HEK293T (cell line): ENCODE measurements at regions not wholly inside any gene's neighbourhood (a gene's known extent, or its start where the extent isn't known, plus 50 kb on each side); places are given as distances from the start of the nearest gene placed in this dataset.

Experiments used
- ARNT ChIP-seq: fragments of 450-650 bp; IDR thresholded peaks from 2 replicates; pipeline ENCODE4 v1.6.1; 2017; ENCODE audit warnings: mild to moderate bottlenecking
- BHLHE40 ChIP-seq: fragments of 450-650 bp; IDR thresholded peaks from 2 replicates; pipeline ENCODE4 v1.6.1; 2016; ENCODE audit warnings: mild to moderate bottlenecking, moderate library complexity, borderline replicate concordance
- ELF4 ChIP-seq: fragments of 450-650 bp; IDR thresholded peaks from 2 replicates; pipeline ENCODE4 v1.6.1; 2017; ENCODE audit warnings: antibody characterized with exemption
- FOXA1 ChIP-seq: fragments of 450-650 bp; IDR thresholded peaks from 2 replicates; pipeline ENCODE4 v1.6.1; 2016; ENCODE audit warnings: mild to moderate bottlenecking
- FOXM1 ChIP-seq: fragments of 450-650 bp; IDR thresholded peaks from 2 replicates; pipeline ENCODE4 v1.6.1; 2017; ENCODE audit warnings: mild to moderate bottlenecking, borderline replicate concordance
- SP1 ChIP-seq: fragments of 450-650 bp; IDR thresholded peaks from 2 replicates; pipeline ENCODE4 v1.6.1; 2017
- ZNF384 ChIP-seq: fragments of 450-650 bp; IDR thresholded peaks from 2 replicates; pipeline ENCODE4 v1.6.1; 2016

- TF ChIP-seq SP1 (no peak), FOXA1 (no peak), ARNT (no peak), FOXM1 (no peak), ZNF384 (no peak), ELF4 (no peak), BHLHE40 (no peak)
These were observed 279.2 kb upstream of the TMC3 start for GRCh38 chr15:81653259-81653658.
